ENCODE measurements at regions not wholly inside any gene's neighbourhood (a gene's known extent, or its start where the extent isn't known, plus 50 kb on each side); places are given as distances from the start of the nearest gene placed in this dataset.

DNA sequence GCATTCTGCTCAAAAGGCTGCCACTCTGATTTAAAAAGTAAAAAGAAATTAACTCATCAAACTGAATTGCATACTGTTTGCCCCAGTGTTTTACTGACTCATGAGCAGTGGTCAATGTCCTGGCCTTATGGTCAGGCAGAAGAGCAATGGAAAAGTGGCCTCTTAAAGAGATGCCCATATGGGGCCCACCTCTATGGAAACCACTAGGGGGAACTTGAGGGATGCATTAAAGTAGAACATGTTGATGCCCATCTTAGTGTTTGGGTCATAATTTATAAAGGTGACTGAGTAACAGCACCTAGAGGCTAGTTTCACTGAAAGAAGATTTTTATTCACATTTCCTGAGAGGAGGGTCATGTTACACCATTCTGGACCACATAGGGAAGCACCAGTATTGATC is 66.5 kb upstream of the RNU6-1 start:
- TF ChIP-seq, protein P1, sequence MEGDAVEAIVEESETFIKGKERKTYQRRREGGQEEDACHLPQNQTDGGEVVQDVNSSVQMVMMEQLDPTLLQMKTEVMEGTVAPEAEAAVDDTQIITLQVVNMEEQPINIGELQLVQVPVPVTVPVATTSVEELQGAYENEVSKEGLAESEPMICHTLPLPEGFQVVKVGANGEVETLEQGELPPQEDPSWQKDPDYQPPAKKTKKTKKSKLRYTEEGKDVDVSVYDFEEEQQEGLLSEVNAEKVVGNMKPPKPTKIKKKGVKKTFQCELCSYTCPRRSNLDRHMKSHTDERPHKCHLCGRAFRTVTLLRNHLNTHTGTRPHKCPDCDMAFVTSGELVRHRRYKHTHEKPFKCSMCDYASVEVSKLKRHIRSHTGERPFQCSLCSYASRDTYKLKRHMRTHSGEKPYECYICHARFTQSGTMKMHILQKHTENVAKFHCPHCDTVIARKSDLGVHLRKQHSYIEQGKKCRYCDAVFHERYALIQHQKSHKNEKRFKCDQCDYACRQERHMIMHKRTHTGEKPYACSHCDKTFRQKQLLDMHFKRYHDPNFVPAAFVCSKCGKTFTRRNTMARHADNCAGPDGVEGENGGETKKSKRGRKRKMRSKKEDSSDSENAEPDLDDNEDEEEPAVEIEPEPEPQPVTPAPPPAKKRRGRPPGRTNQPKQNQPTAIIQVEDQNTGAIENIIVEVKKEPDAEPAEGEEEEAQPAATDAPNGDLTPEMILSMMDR (IDR thresholded peaks at IDR 0.05; ENCODE audit: insufficient read depth, low read depth, low read length) = no peak
- no peak for TF ChIP-seq EZH2 (IDR thresholded peaks at IDR 0.05; ENCODE audit: insufficient read depth, low read length)

Measured in astrocyte (in vitro differentiated cells and primary cell).